ENCODE measurements at regions not wholly inside any gene's neighbourhood (a gene's known extent, or its start where the extent isn't known, plus 50 kb on each side); places are given as distances from the start of the nearest gene placed in this dataset.

GRCh38 chr14:89673512-89674225 lies 256.6 kb upstream of the FOXN3 start:
- TF ChIP-seq, protein P1, sequence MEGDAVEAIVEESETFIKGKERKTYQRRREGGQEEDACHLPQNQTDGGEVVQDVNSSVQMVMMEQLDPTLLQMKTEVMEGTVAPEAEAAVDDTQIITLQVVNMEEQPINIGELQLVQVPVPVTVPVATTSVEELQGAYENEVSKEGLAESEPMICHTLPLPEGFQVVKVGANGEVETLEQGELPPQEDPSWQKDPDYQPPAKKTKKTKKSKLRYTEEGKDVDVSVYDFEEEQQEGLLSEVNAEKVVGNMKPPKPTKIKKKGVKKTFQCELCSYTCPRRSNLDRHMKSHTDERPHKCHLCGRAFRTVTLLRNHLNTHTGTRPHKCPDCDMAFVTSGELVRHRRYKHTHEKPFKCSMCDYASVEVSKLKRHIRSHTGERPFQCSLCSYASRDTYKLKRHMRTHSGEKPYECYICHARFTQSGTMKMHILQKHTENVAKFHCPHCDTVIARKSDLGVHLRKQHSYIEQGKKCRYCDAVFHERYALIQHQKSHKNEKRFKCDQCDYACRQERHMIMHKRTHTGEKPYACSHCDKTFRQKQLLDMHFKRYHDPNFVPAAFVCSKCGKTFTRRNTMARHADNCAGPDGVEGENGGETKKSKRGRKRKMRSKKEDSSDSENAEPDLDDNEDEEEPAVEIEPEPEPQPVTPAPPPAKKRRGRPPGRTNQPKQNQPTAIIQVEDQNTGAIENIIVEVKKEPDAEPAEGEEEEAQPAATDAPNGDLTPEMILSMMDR (IDR thresholded peaks at IDR 0.05), result no peak
- TF ChIP-seq POLR2A (IDR thresholded peaks at IDR 0.05), result no peak

All from right lobe of liver (tissue), 4 donors.